ENCODE measurements at regions not wholly inside any gene's neighbourhood (a gene's known extent, or its start where the extent isn't known, plus 50 kb on each side); places are given as distances from the start of the nearest gene placed in this dataset.

GRCh38 chr7:438361-438760 is 81.3 kb downstream of the PDGFA start:
- H2AK5ac ChIP-seq (ENCODE audit: low read length), result no peak overlapping the region
- no peak overlapping the region for H4K5ac ChIP-seq (ENCODE audit: low read length)
- no peak for DNase-seq
- WGBS (ENCODE audit: extremely low coverage, insufficient coverage, low lambda C conversion rate), result no CpG with 5 or more reads among the region's 7 CpGs
- no peak overlapping the region for H3K23ac ChIP-seq (ENCODE audit: low read length)
- H3K4me1 ChIP-seq (ENCODE audit: control insufficient read depth, low read depth, low read length), result no peaks in the 10 kb centered on the region
- no peak overlapping the region for H3K9ac ChIP-seq (ENCODE audit: low read length)
- no peaks in the 10 kb centered on the region for H3K79me1 ChIP-seq (ENCODE audit: low read length)
- H3K18ac ChIP-seq (ENCODE audit: low read length), result no peak overlapping the region
- H3K27me3 ChIP-seq (ENCODE audit: insufficient read depth, low read length, poor library complexity), result no peaks in the 10 kb centered on the region
- H2BK120ac ChIP-seq (ENCODE audit: low read depth, low read length), result no peak overlapping the region
- H3K27ac ChIP-seq (ENCODE audit: low read depth, low read length), result no peak overlapping the region
- H2BK15ac ChIP-seq (replicated peaks; ENCODE audit: low read depth), result no peak overlapping the region
- no peak overlapping the region for H3K56ac ChIP-seq (ENCODE audit: low read length)
- no peak overlapping the region for H4K8ac ChIP-seq (ENCODE audit: low read depth, low read length)
- H3K4ac ChIP-seq (ENCODE audit: low read depth, low read length), result no peak overlapping the region
- H3K79me2 ChIP-seq (ENCODE audit: control insufficient read depth, insufficient read depth, low read length), result no peaks in the 10 kb centered on the region
- H3K36me3 ChIP-seq (ENCODE audit: control insufficient read depth, insufficient read depth, low read length), result no peaks in the 10 kb centered on the region
- no peak overlapping the region for H3K4me3 ChIP-seq (ENCODE audit: low read length)
- H2BK5ac ChIP-seq (ENCODE audit: low read length), result no peak overlapping the region
- no peak overlapping the region for H3K4me2 ChIP-seq (ENCODE audit: low read length)

- H2BK15ac ChIP-seq (replicated peaks; ENCODE audit: low read depth), result no peak overlapping the region
- H3K4me3 ChIP-seq (ENCODE audit: low read length), result no peak overlapping the region
- H3K18ac ChIP-seq (ENCODE audit: low read length), result no peak overlapping the region
- WGBS (ENCODE audit: extremely low coverage, insufficient coverage, low lambda C conversion rate), result no CpG with 5 or more reads among the region's 14 CpGs
- no peak overlapping the region for H2BK120ac ChIP-seq (ENCODE audit: low read depth, low read length)
- H3K79me2 ChIP-seq (ENCODE audit: control insufficient read depth, insufficient read depth, low read length), result no peaks in the 10 kb centered on the region
- no peak overlapping the region for H4K8ac ChIP-seq (ENCODE audit: low read depth, low read length)
- H3K27ac ChIP-seq (ENCODE audit: low read depth, low read length), result no peak overlapping the region
- H3K23ac ChIP-seq (ENCODE audit: low read length), result no peak overlapping the region
- H3K56ac ChIP-seq (ENCODE audit: low read length), result no peak overlapping the region
- DNase-seq, result no peak
- no peaks in the 10 kb centered on the region for H3K4me1 ChIP-seq (ENCODE audit: control insufficient read depth, low read depth, low read length)
- no peak overlapping the region for H2BK5ac ChIP-seq (ENCODE audit: low read length)
- H3K9ac ChIP-seq (ENCODE audit: low read length), result no peak overlapping the region
- H2AK5ac ChIP-seq (ENCODE audit: low read length), result no peak overlapping the region
- H4K5ac ChIP-seq (ENCODE audit: low read length), result no peak overlapping the region
- no peak overlapping the region for H3K4ac ChIP-seq (ENCODE audit: low read depth, low read length)
- no peaks in the 10 kb centered on the region for H3K27me3 ChIP-seq (ENCODE audit: insufficient read depth, low read length, poor library complexity)
- no peak overlapping the region for H3K4me2 ChIP-seq (ENCODE audit: low read length)
- no peaks in the 10 kb centered on the region for H3K36me3 ChIP-seq (ENCODE audit: control insufficient read depth, insufficient read depth, low read length)
- H3K79me1 ChIP-seq (ENCODE audit: low read length), result no peaks in the 10 kb centered on the region
Measured at GRCh38 chr7:438916-439315, 80.7 kb downstream of the PDGFA start.

GRCh38 chr7:440059-440749 is 79.4 kb downstream of the PDGFA start:
- Histone ChIP-seq H3K9ac (ENCODE audit: low read length) (no peak overlapping the region), H3K27me3 (ENCODE audit: insufficient read depth, low read length, poor library complexity) (no peaks in the 10 kb centered on the region), H3K4me1 (ENCODE audit: control insufficient read depth, low read depth, low read length) (no peaks in the 10 kb centered on the region), H3K27ac (ENCODE audit: low read depth, low read length) (no peak overlapping the region), H4K8ac (ENCODE audit: low read depth, low read length) (no peak overlapping the region), H3K18ac (ENCODE audit: low read length) (no peak overlapping the region), H3K79me1 (ENCODE audit: low read length) (no peaks in the 10 kb centered on the region), H3K36me3 (ENCODE audit: control insufficient read depth, insufficient read depth, low read length) (no peaks in the 10 kb centered on the region), H2BK120ac (ENCODE audit: low read depth, low read length) (no peak overlapping the region), H3K4me2 (ENCODE audit: low read length) (no peak overlapping the region), H3K56ac (ENCODE audit: low read length) (no peak overlapping the region), H3K4me3 (ENCODE audit: low read length) (no peak overlapping the region), H3K4ac (ENCODE audit: low read depth, low read length) (no peak overlapping the region), H2BK5ac (ENCODE audit: low read length) (no peak overlapping the region), H2AK5ac (ENCODE audit: low read length) (no peak overlapping the region), H3K79me2 (ENCODE audit: control insufficient read depth, insufficient read depth, low read length) (no peaks in the 10 kb centered on the region), H4K5ac (ENCODE audit: low read length) (no peak overlapping the region), H3K23ac (ENCODE audit: low read length) (no peak overlapping the region), H2BK15ac (replicated peaks; ENCODE audit: low read depth) (no peak overlapping the region)
- no peak for DNase-seq
- WGBS (ENCODE audit: extremely low coverage, insufficient coverage, low lambda C conversion rate), result no CpG with 5 or more reads among the region's 10 CpGs

- no peaks in the 10 kb centered on the region for H3K4me1 ChIP-seq (ENCODE audit: control insufficient read depth, low read depth, low read length)
- no peak overlapping the region for H3K4me3 ChIP-seq (ENCODE audit: low read length)
- no peaks in the 10 kb centered on the region for H3K79me2 ChIP-seq (ENCODE audit: control insufficient read depth, insufficient read depth, low read length)
- no peak overlapping the region for H3K9ac ChIP-seq (ENCODE audit: low read length)
- no peak overlapping the region for H2BK120ac ChIP-seq (ENCODE audit: low read depth, low read length)
- no peak overlapping the region for H4K5ac ChIP-seq (ENCODE audit: low read length)
- no peak overlapping the region for H2BK5ac ChIP-seq (ENCODE audit: low read length)
- no peak overlapping the region for H4K8ac ChIP-seq (ENCODE audit: low read depth, low read length)
- H2AK5ac ChIP-seq (ENCODE audit: low read length), result no peak overlapping the region
- no peak overlapping the region for H3K56ac ChIP-seq (ENCODE audit: low read length)
- no peaks in the 10 kb centered on the region for H3K36me3 ChIP-seq (ENCODE audit: control insufficient read depth, insufficient read depth, low read length)
- no peaks in the 10 kb centered on the region for H3K27me3 ChIP-seq (ENCODE audit: insufficient read depth, low read length, poor library complexity)
- no peaks in the 10 kb centered on the region for H3K79me1 ChIP-seq (ENCODE audit: low read length)
- H3K23ac ChIP-seq (ENCODE audit: low read length), result no peak overlapping the region
- no peak overlapping the region for H3K4me2 ChIP-seq (ENCODE audit: low read length)
- no peak overlapping the region for H3K27ac ChIP-seq (ENCODE audit: low read depth, low read length)
- H2BK15ac ChIP-seq (replicated peaks; ENCODE audit: low read depth), result no peak overlapping the region
- no peak overlapping the region for H3K18ac ChIP-seq (ENCODE audit: low read length)
- no peak overlapping the region for H3K4ac ChIP-seq (ENCODE audit: low read depth, low read length)
- WGBS (ENCODE audit: extremely low coverage, insufficient coverage, low lambda C conversion rate), result no CpG with 5 or more reads among the region's 14 CpGs
- no peak for DNase-seq
Measured at GRCh38 chr7:441684-442421, 77.8 kb downstream of the PDGFA start.

GRCh38 chr7:442457-442856 is 77.2 kb downstream of the PDGFA start:
- H2BK120ac ChIP-seq (ENCODE audit: low read depth, low read length), result no peak overlapping the region
- no peak overlapping the region for H2BK15ac ChIP-seq (replicated peaks; ENCODE audit: low read depth)
- no peak overlapping the region for H2AK5ac ChIP-seq (ENCODE audit: low read length)
- no peak overlapping the region for H4K5ac ChIP-seq (ENCODE audit: low read length)
- H3K4ac ChIP-seq (ENCODE audit: low read depth, low read length), result no peak overlapping the region
- no peak for DNase-seq
- H3K79me1 ChIP-seq (ENCODE audit: low read length), result no peaks in the 10 kb centered on the region
- no peak overlapping the region for H4K8ac ChIP-seq (ENCODE audit: low read depth, low read length)
- no peaks in the 10 kb centered on the region for H3K79me2 ChIP-seq (ENCODE audit: control insufficient read depth, insufficient read depth, low read length)
- H3K4me1 ChIP-seq (ENCODE audit: control insufficient read depth, low read depth, low read length), result no peaks in the 10 kb centered on the region
- H2BK5ac ChIP-seq (ENCODE audit: low read length), result no peak overlapping the region
- no peaks in the 10 kb centered on the region for H3K36me3 ChIP-seq (ENCODE audit: control insufficient read depth, insufficient read depth, low read length)
- no peak overlapping the region for H3K4me3 ChIP-seq (ENCODE audit: low read length)
- H3K4me2 ChIP-seq (ENCODE audit: low read length), result no peak overlapping the region
- no peak overlapping the region for H3K23ac ChIP-seq (ENCODE audit: low read length)
- no peak overlapping the region for H3K18ac ChIP-seq (ENCODE audit: low read length)
- WGBS (ENCODE audit: extremely low coverage, insufficient coverage, low lambda C conversion rate), result 100% methylated on average over 7 of the region's 7 CpGs
- no peak overlapping the region for H3K56ac ChIP-seq (ENCODE audit: low read length)
- H3K9ac ChIP-seq (ENCODE audit: low read length), result no peak overlapping the region
- H3K27ac ChIP-seq (ENCODE audit: low read depth, low read length), result no peak overlapping the region
- H3K27me3 ChIP-seq (ENCODE audit: insufficient read depth, low read length, poor library complexity), result no peaks in the 10 kb centered on the region
